GM12872 (cell line): ENCODE measurements at regions not wholly inside any gene's neighbourhood (a gene's known extent, or its start where the extent isn't known, plus 50 kb on each side); places are given as distances from the start of the nearest gene placed in this dataset.

Experiments
- TF ChIP-seq, protein P1 (sequence below): IDR thresholded peaks from 3 replicates; pipeline ENCODE4 v1.5.1; 2011; ENCODE audit warnings: low read depth, mild to moderate bottlenecking, low read length, moderate library complexity; ENCODE audit not compliant: insufficient read depth

GRCh38 chr3:66744521-66744920, 243.7 kb upstream of the LRIG1 start:
- TF ChIP-seq, protein P1, sequence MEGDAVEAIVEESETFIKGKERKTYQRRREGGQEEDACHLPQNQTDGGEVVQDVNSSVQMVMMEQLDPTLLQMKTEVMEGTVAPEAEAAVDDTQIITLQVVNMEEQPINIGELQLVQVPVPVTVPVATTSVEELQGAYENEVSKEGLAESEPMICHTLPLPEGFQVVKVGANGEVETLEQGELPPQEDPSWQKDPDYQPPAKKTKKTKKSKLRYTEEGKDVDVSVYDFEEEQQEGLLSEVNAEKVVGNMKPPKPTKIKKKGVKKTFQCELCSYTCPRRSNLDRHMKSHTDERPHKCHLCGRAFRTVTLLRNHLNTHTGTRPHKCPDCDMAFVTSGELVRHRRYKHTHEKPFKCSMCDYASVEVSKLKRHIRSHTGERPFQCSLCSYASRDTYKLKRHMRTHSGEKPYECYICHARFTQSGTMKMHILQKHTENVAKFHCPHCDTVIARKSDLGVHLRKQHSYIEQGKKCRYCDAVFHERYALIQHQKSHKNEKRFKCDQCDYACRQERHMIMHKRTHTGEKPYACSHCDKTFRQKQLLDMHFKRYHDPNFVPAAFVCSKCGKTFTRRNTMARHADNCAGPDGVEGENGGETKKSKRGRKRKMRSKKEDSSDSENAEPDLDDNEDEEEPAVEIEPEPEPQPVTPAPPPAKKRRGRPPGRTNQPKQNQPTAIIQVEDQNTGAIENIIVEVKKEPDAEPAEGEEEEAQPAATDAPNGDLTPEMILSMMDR: no peak

DNA sequence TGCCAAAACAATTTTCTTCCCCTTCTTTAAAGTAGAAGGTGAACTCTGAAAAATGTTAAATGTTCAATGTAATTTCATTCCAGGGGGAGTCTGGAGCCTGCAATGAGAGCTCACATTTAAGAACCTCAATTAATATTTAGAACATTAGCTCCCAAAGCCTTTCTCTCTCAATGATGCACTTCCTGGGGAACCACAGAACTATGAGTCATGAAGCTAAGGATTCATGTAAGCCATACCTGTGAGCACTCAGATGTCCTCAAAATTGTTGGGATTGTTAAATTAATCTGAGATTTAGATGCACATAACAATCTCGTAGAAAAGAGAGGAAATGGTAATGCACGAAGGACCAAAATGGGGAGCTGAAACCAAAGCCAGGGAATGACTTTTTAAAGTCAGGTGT, 244.2 kb upstream of the LRIG1 start:
- TF ChIP-seq, protein P1: no peak

GRCh38 chr3:66747261-66747660, 246.4 kb upstream of the LRIG1 start:
- TF ChIP-seq, protein P1: no peak

- TF ChIP-seq, protein P1: no peak
These were observed 246.9 kb upstream of the LRIG1 start for GRCh38 chr3:66747696-66748095.

- TF ChIP-seq, protein P1: no peak
These were observed 247.5 kb upstream of the LRIG1 start for GRCh38 chr3:66748175-66748876.

GRCh38 chr3:66751842-66752241, 246.3 kb upstream of the KBTBD8 start:
- TF ChIP-seq, protein P1: no peak

DNA sequence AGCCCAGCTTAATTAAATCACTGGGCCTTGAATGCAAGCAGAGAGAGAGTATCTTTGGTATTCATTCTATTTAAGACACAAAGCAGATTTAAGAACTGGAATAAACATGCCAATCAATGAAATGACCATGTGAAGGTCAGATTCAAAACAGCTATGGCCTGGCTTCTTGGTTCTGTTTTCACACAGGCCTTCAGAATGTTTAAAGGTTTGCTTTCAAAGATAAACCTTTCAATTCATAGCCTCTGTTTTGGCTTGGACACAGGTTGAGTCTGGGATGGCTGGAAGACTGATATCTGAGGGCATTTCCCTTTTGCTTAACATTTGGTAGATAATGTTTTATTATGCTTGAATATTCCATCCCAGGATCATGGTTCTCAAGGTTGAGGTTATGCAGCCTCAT, 244.4 kb upstream of the KBTBD8 start:
- TF ChIP-seq, protein P1: no peak

DNA sequence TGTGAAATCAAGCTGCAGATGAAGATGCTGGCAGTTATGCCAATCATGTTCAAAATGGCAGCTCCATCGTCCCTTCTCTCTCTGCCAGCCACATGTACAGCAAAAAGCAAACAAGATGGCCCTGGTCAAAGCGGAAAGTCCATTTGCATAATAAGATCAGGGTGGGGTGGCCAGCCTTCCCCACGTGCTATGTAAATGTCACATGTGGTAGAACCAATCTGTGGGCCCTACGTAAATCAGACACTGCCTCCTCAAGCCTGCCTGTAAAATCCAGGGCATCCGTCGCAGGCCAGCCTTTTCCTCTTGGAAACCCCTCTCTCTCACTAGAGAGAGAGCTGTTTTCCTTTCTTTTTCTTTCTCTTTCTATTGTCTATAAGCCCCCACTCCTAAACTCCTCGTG, 243.5 kb upstream of the KBTBD8 start:
- TF ChIP-seq, protein P1: no peak
